Iris pigment epithelial cell (primary cell): ENCODE measurements at regions not wholly inside any gene's neighbourhood (a gene's known extent, or its start where the extent isn't known, plus 50 kb on each side); places are given as distances from the start of the nearest gene placed in this dataset.

Experiments
- DNase-seq: peaks from one replicate; pipeline ENCODE4 v3.0.0-alpha.2; 2011; ENCODE audit warnings: low read depth

DNA sequence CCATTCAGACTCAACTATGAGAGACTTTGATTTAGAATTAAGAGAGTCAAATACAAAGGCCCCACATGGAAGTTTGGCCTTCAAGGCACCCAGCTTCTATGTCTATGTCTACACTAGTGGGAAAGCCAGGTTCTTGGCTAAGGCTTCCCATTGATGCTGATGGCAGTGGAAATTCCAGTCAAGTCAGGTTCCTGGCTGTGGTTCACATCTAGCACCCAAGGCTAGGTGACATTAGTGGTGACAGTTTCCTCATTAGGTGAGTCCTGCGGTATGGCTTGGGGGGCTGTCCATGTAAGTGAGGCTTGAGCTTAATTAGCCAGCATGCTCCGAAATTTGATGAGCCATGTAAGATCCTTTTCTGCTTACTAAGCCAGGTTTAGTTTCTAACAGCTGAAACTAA, 460.9 kb downstream of the RMST start:
- no peak for DNase-seq

DNA sequence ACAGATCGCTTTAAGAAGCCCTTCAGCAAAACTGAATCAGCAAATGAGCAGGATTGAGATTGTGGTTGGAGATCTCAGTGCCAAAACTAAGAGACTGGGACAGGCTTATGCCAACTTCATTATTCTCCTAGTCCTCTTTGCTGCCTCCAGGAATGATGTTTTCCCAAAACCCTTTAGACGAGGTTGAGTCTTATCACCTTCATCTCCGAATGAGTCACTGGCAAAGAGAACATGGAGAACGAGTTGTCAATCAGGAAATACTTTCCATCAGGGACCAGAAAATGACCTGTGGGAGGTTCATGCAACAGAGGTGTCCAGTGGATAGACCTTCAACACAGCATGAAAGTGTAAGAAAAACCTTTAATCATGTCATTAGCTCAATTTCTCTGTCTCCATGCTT, 461.5 kb downstream of the RMST start:
- DNase-seq, result no peak

DNA sequence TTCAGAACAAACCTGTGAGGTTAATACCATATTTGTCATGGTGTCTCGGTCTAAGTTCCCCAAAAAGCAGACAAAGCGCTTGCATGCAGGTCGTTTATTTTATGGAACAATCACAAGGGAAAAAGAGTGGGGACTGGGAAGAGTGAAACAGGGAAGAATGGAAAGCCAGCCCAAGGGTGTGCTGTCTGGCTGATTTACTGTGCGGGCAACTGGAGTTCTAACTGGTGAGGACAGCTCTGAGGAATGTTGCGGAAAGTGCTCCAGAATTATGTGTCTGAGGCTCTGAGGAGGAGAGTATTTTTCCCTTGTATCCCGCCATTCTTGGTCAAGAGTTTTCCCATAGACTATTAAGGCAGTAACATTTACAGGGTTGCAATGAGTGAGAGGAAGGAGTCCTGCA, 465.4 kb downstream of the RMST start:
- no peak for DNase-seq

DNA sequence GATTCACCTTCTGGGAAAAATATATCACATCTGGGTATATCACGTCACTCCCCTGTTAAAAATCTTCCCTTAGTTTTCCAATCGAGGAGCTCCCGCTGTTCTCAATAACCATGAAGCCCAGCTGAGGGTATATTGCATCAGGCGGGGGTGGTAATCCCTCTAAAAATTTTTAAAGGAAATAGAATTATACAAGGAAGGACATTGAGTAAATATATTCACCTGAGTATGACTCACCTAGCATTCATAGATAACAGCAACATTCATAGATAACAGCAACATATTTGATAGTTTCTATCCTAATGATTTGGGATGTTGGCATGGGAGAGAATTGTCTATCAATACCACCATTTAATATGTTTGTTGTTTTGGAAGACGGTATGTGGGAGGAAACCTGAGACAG, 473.6 kb downstream of the RMST start:
- DNase-seq, result no peak

DNA sequence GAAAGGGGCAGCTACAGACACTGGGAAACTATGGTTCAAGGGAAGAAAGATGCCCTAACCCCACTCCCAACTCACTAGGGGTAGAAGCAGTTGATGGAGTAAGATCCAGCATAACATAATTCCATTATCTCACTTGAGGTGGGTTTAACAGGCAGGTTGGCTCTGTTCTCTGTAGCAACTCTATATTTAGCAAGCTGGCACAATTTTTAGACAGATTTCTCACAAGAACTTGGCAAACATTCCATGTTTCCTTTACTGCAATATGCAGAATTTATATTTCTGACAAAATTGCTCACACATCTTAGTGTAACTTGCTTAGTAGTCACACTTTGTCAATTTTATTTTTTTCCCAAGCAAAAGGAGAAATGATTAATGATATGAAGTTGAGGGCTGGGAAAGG, 475.4 kb downstream of the RMST start:
- no peak for DNase-seq

DNA sequence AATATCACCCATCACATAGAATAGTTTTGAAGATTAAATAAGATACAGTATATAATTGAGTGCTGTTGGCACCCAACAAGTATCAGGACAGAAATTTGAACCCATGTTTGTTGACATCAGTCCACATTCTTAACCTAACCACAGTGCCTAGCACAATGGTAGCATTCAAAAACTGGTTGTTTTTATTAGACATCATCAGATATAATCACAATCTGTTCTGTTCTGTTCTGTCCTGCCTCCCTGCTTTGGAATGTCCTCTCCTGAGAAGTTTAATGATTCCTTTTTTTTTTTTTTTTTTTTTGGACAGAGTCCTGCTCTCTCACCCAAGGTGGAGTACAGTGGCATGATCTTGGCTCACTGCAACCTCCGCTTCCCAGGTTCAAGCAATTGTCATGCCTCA, 476.6 kb downstream of the RMST start:
- no peak for DNase-seq

DNA sequence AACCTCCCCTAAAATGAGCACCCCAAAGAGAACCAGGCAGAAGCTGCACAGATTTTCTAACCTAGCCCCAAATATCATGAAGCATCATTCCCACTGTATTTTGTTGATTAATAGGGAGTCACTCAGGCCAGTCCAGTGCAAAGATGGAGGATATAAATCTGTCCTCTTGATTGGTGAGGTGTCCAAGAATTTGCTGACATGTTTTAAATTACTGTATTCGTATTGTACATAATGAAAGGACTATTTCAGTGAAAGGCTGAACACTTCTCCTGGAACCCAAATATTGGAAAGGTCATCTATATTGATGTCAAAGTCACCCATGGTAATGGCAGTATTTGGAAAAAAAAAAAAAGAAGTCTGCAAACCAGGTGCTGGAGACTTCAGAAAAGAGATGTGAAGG, 477.5 kb downstream of the RMST start:
- DNase-seq, result no peak

DNA sequence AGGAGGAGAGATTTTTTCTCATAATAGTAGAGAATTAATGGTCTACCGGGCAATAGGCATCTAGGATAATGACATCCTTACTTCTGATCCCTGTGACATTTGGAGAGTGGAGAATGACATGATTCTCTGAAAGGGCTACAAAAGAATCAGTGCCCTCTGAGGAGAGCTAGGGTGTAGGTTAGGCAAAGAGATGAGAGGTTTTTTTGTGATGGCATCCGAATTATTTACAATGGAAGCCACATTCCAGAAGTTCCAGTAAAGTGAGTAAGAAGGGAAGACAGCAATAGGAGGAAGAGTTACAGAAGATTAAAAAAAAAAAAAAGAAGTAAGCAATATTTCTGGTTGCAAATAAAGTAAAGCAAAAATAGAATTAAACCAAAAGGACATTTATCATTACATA, 478.0 kb downstream of the RMST start:
- peak; percentile 3 for DNase-seq

DNA sequence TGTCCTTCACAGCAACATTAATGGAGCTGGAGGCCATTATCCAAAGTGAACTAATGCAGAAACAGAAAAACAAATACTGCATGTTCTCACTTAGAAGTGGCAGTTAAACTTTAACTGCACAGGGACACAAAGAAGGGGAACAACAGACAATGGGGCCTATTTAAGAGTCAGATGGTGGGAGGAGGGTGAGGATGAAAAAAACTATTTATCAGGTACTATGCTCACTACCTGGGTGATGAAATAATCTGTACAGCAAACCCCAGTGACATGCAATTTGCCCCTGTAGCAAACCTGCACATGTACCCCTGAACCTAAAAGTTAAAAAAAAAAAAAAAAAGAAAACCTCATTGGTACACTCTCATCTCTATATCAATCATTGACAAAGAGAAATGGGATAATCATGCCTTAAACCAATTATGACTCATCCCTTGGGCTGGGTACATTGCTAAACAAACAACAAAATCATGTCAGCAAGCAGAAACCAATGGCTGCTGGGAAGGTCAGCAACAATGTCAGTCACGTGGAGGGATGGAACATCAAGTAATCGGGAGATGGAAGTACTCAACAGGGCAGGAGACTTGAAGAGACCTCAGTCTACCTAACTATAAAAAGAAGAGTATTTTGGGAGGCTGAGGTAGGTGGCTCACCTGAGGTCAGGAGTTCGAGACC, 479.2 kb downstream of the RMST start:
- DNase-seq, result no peak

DNA sequence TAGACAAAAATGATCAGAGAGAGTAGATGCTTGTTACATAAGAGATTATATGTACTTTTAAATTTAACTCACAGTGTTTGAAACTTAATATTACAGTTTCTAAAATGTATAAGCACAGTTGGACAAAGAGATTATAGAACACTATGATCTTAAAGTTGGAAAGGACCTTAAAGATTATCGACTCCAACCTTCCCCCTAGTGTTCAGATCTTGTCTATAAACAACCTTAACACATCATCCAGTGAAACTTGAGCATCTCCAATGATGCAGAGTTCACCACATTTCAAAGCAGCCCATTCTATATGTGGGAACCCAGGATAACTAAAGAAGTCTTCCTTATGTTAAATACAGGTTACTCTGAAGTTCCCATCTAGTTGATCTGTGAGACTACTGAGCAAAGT, 480.8 kb downstream of the RMST start:
- DNase-seq, result no peak

DNA sequence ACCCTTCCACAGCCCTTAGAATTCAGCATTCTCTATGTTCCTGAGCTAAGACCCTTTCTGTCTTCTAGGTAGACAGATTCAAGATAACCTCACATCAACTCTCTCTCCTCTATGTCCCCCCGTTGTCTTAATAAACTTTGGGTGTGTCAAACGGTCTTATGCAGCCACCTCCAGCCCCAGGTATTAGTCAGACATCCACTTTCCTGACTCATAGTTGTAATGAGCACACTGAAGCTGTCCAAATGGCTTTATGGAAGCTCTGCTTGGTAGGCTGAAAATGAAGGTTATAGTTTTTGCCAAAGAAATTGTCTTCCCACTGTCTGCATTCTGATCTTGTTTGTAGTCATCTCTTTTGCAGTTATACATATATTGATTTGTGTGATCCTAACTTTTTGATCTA, 482.0 kb downstream of the RMST start:
- no peak for DNase-seq

DNA sequence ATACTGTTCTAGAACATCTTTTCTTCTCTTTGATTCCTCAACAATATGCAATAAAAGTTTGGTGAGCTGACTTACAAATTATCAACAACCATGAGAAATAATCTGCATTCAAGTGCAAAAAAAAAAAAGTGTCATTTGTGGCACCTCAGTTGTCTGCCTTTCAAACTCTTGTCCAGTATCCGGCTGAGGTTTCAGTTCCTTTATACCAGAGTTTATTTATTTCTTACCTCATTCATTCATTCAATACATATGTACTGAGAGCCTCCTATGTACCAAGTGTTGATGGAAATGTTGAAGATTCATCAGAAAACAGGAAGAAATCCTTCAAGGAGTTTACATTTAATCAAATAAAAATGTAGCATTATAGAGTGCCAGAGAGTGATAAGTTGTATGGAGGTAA, 484.1 kb downstream of the RMST start:
- no peak for DNase-seq

DNA sequence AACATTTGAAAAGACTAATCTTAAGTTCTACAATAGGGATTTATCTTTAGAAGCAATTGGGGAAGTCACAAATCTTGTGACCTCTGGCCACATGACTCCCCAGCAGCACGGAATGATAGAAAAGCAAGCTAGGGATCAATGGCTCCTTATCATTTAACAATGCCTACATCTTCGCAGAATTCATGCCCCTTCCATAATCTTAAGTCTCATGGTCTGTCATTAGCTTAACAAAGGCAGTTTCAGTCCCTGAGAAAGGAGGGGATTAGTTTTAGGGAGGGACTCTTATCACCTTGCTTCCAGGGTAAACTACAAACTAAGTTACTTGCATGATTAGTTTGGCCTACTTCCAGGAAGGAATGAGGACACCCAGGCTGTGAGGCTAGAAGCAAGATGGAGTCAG, 486.0 kb downstream of the RMST start:
- no peak for DNase-seq

DNA sequence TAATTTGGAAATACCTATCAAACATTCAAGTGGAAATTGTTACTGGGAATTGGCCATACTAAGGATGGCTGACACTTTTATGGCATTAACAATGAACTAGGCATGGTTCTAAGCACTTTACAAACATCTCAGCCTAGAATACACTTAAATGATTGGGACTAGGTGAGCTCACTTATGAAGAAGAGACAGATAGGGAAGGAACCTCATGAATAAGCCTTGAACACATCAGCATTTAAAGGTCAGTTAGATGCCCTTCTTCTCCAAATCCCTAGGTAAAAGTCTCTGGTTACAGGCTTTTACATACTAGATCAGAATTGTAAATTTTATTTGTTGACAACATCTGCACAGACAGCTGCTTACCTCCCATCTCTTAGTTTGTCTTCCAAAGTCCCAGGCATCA, 488.6 kb downstream of the RMST start:
- DNase-seq, result no peak

DNA sequence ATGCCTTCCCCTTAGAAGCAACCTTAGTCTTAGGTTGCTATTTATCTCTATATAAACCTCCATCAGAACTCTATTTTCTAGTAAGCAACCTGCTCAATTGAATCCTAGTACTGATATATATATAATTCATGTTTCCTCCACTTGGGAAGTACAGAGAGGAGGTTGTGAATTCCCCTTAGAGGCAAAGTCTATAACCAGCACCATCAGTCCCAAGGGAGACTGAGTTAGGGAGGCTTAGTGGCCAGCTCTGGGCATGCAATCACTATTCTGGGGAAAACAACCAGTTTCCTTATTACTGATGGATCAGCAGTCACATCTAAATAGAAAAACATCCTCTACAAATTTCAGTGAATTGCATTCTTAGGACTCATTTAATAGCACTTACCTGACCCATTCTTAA, 489.1 kb downstream of the RMST start:
- DNase-seq, result no peak

DNA sequence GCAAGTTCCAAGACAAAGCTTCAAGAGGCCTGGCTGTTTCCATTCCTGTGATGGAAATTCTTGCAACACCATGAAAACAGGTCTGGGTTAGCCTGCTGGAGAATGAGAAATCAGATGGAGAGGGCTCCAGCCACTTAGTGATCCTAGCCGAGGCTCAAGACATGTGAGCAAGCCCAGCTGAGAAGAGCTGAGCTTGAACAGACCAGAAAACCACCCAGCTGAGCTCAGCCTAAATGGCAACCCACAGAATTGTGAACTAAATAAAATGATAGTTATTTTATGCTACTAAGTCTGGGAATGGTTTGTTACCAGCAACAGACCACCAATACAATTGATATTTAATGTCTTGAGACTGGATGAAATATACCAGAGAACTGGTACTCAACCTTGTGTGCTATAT, 494.5 kb downstream of the RMST start:
- no peak for DNase-seq

DNA sequence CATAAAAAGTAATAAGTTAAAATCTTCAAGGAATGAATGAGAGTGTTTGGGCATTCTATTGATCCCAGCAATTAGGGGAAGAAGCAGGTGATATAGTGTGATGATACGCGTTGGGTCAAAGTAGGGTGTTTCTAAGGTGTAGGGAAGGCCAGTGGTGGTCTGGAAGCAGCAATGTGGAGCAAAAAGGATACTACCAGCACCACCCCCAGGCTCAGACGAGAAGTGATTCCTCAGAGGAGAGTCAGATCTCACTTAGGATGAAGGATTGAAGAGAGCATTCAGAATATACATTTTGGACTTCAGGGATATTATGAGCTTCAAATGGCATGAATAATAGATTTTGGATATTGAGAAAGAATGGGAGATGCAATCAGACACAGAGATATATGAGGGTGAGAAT, 497.6 kb downstream of the RMST start:
- no peak for DNase-seq

DNA sequence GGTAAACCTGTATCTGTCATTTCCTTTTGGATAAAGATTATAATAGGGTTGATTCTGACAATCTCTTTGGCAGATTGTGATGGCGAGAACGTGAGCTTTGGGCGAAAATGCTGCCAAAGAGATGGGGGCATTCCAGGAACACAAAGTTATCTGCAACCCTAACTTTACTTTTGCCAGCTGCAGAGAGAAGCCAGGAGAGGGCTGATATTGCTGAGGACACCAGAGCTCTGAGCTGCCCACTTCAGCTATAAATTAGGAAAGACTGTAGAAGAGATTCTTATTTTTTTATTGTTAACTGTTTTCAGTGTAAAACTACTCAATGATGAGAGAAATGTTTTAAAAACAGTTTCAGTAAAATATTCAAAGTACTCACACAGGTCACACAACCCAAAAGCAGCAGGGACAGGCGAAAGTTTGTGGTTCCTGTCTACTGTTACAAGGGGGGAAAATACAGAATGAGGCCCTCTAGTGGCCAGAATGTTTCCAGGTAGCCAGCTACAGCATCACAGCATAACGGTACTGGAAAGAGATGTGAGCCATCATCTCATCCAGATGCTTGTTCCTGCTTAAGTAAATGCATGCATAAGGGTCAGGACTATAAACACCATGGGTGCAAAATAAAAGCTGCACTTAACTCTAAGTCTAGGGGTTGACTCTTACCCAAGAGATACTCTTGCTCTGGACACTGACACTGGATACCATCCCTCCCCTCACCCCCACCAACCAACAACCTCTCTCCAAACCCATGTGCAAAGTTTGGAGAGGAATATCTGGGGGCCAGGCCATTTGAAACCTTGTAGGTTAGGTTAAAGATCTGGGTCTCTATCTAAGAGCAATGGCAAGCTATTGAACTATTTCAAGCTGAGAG, 498.4 kb downstream of the RMST start:
- DNase-seq, result peak; percentile 4

DNA sequence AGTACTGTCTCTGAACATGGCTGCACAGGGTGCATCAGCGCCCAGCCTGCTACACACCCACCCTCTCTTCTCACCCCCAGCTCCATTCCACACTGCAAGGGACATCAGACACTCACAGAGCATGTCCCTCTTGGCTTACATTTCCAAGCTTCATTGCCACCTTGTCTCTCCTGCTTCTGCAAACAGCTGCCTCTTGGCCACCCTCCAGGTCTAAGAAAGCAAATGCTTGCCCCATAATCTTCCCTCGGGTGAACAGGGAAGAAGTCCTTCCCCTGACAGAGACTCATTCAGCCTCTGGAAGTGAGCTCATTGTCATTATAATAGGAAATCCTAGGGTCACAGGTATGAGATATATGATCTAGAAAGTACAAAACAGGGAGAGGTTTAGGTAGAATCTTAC, 505.2 kb downstream of the RMST start:
- DNase-seq, result no peak

DNA sequence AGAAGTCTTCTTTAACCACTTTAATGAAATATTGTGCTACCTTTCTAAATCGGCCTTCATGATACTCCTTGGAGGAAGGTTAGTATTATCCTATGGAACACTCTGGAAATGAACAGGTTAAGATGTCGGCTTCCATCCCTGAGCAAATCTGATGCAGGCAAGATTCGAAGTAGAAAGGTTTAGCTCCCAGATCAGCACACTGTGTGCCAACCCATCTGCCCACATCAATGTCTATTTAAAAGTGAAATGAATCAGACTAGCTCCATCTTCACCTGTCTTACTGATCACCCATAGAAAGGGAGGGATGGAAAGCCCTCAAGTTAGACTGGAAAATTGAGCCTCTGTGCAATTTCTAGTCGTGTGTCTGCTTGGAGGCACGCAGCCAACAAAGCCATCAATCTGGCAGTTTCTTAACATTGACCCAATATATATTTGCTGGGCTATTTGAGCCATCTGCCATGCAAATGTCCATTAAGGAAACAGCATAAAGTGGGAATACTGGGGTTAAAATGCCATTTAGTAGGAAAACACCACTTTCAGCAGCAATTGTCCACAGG, 506.1 kb downstream of the RMST start:
- DNase-seq, result no peak

DNA sequence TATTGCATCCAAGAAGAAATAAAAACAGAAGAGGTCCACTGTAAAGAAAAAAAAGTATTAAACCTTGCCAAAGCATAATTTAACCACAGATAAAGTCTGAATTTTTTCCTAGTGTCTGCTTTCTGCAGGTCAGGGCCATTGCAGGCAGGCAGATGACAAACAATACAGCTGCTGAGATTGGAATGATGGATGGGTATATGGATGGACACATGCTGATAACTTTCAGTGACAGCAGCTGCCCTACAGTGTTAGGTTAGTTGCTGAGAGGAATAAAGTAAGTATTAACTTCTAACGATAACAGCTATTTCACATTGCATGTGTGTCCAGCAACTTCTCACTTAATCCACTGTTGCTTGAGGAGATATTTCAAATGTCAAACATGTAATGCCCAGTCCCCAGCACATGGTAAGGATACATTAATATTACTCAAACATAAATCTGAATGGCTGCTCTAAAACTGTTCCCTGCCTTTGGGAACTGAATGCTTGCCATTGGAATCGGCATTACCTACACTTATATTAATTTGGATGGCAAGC, 515.3 kb downstream of the RMST start:
- DNase-seq, result no peak

DNA sequence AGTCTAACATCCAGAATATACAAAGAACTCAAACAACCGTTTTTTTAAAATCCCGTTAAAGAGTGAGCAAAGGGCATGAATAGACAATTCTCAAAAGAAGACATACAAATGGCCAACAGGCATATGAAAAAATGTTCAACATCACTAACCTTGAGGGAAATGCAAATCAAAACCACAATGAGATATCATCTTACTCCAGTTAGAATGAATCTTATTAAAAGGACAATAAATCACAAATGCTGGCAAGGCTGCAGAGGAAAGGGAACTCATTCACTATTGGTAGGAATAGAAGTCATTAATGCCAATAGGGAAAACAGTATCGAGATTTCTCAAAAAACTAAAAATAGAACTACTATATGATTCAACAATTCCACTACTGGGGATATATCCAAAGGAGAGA, 520.1 kb downstream of the RMST start:
- DNase-seq, result no peak

DNA sequence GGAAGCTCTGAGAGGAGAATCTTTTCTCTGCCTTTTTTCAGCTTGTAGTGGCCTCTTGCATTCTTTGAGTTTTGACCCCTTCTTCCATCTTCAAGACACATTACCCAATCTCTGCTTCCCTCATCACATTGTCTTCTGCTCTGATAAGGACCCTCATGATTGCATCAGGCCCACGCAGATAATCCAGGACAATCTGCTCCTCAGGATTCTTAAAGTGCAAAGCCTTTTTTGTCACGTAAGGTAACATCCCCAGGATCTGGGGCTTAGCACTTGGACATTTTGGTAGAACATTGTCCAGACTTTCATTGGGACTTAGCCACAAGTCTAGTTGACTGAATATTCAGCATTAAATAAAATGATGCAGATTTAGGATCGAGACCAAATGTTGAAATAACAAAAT, 521.2 kb downstream of the RMST start:
- DNase-seq, result no peak
